ENCODE measurements at regions not wholly inside any gene's neighbourhood (a gene's known extent, or its start where the extent isn't known, plus 50 kb on each side); places are given as distances from the start of the nearest gene placed in this dataset.

DNA sequence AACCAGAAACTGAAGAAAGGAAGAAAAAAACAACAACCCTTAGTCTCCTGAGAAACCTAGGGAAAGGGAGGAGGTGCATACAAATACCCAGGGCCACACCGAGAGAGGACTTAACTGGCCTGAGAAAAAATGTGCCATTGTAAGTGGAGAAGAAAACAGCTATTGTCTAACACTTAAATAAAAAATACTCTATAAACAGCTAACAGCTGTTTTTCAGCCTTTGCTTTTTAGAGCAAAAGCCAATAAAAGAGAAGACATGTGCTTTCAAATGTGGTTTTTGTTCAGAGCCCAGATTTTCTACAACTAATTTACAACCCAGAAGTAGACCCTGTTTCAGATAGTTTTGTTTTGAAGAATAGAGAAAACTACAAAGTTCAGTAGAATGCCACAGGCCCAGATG, 56.0 kb upstream of the SLC22A16 start:
- TF ChIP-seq POLR2AphosphoS5 (IDR thresholded peaks at IDR 0.05): no peak
- TF ChIP-seq, protein P1, sequence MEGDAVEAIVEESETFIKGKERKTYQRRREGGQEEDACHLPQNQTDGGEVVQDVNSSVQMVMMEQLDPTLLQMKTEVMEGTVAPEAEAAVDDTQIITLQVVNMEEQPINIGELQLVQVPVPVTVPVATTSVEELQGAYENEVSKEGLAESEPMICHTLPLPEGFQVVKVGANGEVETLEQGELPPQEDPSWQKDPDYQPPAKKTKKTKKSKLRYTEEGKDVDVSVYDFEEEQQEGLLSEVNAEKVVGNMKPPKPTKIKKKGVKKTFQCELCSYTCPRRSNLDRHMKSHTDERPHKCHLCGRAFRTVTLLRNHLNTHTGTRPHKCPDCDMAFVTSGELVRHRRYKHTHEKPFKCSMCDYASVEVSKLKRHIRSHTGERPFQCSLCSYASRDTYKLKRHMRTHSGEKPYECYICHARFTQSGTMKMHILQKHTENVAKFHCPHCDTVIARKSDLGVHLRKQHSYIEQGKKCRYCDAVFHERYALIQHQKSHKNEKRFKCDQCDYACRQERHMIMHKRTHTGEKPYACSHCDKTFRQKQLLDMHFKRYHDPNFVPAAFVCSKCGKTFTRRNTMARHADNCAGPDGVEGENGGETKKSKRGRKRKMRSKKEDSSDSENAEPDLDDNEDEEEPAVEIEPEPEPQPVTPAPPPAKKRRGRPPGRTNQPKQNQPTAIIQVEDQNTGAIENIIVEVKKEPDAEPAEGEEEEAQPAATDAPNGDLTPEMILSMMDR (IDR thresholded peaks at IDR 0.05): no peak
- TF ChIP-seq POLR2A (IDR thresholded peaks at IDR 0.05): no peak
